NAMALWA (cell line): ENCODE measurements at regions not wholly inside any gene's neighbourhood (a gene's known extent, or its start where the extent isn't known, plus 50 kb on each side); places are given as distances from the start of the nearest gene placed in this dataset.
A peak's percentile ranks its signal among the peaks of the same experiment; 100 is the strongest.
"Not testable (repeated sequence)": the region's sequence is repeated elsewhere in the genome, so short reads cannot be mapped to it uniquely, and the experiment has no call there.

Experiments
- DNase-seq: peaks from one replicate; pipeline ENCODE4 v3.0.0-alpha.2; 2015; ENCODE audit warnings: low spot score

DNA sequence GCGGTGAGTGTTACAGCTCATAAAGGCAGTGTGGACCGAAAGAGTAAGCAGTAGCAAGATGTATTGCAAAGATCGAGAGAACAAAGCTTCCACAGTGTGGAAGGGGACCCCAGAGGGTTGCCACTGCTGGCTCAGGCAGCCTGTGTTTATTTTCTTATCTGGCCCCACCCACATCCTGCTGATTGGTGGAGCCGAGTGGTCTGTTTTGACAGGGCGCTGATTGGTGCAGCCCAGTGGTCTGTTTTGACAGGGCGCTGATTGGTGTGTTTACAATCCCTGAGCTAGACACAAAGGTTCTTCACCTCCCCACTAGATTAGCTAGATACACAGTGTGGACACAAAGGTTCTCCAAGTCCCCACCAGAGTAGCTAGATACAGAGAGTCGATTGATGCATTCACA is 747.8 kb upstream of the NRXN1 start:
- DNase-seq: not testable (repeated sequence)

GRCh38 chr2:51778806-51779205 is 746.9 kb upstream of the NRXN1 start:
- no peak for DNase-seq

DNA sequence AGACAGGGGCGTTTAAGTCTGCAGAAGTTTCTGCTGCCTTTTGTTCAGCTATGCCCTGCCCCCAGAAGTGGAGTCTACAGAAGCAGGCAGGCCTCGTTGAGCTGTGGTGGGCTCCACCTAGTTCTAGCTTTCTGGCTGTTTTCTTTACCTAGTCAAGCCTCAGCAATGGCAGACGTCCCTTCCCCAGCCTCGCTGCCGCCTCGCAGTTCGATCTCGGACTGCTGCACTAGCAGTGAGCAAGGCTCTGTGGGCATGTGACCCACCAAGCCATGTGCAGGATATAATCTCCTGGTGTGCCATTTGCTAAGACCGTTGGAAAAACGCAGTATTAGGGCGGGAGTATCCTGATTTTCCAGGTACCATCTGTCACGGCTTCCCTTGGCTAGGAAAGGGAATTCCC is 742.7 kb upstream of the NRXN1 start:
- not testable (repeated sequence) for DNase-seq

- DNase-seq: no peak
Measured at GRCh38 chr2:51760441-51760840, 728.5 kb upstream of the NRXN1 start.

DNA sequence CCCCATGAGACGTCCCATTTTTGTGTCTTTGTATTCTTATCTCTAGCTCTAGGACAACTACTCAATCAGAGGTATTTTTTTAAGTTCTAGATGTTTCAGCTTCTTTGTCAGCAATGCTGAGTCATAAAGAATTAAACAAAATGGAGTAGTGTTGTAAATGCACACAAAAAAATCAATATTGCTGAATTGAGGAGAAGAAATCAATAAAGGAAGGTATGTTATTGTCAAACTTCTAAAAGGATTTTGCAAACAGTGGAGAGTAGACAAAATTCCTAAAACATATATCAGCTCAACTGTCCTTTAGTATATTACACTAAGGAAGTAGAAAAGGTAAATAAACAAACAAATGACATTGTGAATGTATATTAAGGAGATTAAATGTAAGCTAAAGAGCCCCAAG is 726.1 kb upstream of the NRXN1 start:
- DNase-seq: no peak

DNA sequence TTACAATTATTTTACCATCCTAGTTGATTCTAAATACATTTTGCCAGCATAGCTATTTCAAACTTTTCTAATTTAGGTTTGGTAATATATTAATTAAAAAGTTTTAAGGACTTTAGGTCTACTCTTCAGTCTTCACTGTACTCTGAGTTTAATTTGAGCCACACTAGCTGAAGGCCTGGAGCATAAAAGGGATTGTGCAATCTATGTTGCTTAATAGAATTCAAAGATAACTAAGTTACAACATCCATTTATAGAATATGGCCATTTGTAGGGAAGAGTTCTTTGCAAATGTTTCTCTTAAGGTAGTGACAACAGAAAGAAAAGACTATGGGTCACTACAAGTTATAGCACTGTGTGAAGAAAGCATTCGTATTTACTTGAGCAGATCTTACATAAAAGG is 702.2 kb upstream of the NRXN1 start:
- no peak for DNase-seq

GRCh38 chr2:51723691-51724090 is 691.8 kb upstream of the NRXN1 start:
- no peak for DNase-seq

DNA sequence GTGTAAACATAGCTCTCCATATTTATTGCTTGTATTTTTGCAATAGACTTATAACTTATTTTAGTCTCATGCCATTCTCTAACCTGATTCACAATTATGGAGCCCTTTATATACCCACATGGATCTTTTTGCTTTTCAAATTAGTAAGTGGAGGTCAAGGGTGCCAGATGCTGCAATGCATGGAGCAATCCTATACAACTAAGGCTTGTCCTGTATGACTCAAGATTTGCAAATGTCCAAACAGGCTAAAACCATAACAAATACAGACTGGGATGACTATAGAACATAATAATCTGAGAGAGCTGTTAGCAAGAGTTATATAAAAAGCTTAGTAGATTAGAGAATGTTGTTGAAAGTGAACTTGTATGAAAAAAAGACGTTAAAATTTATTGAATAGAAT is 690.4 kb upstream of the NRXN1 start:
- no peak for DNase-seq

DNA sequence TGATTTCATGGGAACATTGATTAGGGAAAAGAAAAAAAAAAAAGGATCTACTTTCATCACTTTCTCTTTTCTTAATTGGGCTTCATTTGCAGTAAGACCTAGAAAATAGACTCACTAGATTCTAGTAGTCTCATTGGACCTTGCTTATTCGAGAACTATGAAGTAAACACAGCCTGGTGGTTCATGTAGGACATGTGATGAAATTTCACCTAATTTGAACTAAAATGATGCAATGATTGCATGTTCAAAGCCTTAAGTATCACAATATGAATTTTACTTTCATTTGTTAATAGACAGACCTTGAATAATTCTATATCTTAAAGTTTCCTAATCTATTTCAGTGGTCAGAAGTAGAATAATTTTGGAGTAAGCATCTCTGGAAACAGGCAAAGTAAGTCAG is 688.9 kb upstream of the NRXN1 start:
- DNase-seq: no peak

DNA sequence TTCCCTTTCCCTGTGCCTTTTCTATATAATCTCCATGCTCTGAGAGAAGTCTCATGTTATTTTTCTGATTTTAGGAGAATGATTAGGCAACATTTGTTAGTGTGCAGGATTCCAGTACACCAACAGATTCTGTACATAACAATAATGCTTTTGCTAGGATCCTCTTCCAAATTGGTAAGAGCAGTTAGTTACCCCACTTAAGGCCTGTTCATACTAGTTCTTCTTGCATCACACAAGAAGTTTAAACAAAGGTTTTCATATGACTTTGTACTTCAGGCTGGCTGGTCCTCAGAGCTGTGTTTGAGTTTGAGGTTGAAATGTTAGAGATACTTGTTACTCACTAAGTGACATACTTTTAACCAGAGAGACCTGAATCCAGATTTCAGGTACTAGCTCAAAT is 686.9 kb upstream of the NRXN1 start:
- DNase-seq: no peak

DNA sequence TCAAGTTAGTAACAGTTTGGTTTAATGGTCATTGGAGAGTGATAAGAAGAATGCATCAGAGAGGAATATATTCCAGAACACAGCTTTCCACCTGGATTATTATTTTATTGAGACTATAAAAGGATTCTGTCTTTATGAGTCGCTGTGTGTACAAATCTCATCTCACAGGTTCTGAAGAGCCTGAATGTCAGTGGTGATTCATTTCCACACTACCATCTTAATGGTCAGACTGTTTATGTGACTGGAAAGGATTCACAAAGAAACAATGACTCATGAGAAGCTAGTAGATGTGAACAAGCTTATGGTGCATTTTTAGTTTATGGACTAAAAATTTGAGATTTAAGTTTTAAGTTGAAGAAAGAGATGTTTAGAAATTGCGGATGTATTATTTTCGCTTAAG is 685.4 kb upstream of the NRXN1 start:
- DNase-seq: no peak

DNA sequence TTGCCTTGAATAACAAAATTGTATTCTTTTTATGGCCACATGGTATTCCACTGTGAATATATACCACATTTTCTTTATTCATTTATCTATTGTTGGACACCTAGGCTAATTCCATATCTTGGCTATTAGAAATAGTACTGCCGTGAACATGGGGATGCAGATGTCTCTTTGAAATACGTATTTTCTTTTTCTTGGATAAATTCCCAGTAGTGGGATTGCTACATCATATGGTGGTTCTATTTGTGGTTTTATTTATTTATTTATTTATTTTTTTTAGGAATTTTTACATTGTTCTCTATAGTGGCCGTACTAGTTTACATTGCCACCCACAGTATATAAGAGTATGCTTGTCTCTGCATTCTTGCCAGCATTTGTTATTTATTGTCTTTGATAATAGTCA is 679.8 kb upstream of the NRXN1 start:
- no peak for DNase-seq

GRCh38 chr2:51710222-51710621 is 678.3 kb upstream of the NRXN1 start:
- DNase-seq: peak; percentile 60

- no peak for DNase-seq
Measured at GRCh38 chr2:51707625-51708024, 675.7 kb upstream of the NRXN1 start.

GRCh38 chr2:51706220-51706619 is 674.3 kb upstream of the NRXN1 start:
- DNase-seq: no peak

- no peak for DNase-seq
Measured at GRCh38 chr2:51705417-51705816, 673.5 kb upstream of the NRXN1 start.

DNA sequence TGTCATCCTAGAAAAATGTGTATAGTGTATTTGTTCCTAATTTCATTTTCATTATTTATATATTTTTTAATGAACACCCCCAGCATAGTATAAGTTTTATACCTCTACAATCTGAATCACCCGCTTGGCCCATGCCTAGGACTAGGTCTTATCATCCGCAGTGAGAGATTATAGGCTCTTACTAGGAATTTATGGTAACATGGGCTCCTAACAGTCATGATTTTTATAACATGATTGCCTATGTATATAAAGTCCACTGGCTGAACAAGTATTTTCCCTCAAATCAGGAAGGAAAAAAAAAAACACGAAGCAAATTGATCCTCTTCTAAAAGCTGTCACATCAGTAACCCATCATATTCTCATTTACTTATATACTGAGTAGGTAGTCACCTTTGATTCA is 666.1 kb upstream of the NRXN1 start:
- no peak for DNase-seq

- DNase-seq: no peak
Measured at GRCh38 chr2:51697095-51697494, 665.2 kb upstream of the NRXN1 start.

GRCh38 chr2:51695531-51695930 is 663.6 kb upstream of the NRXN1 start:
- no peak for DNase-seq

GRCh38 chr2:51693640-51694039 is 661.7 kb upstream of the NRXN1 start:
- DNase-seq: no peak

- DNase-seq: no peak
Measured at GRCh38 chr2:51681854-51682253, 649.9 kb upstream of the NRXN1 start.

DNA sequence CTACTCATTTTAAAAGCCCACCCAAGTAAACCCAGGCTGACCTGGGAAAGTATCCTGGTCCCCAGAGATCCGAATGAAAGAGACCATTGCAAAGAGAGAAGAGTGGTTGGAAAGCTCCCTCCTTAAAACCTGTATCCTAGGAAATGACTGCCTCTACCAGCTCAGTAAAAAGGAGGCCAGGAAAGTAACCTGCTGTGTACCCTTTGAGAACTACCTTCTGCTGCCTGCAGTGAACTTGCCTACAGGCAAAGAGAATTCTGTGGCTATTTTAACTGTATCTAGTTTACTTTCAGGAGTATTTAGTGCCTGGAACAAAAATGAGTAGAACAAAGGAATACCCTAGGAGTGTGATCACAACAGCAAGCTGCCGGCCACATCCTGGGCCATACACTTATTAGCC is 641.7 kb upstream of the NRXN1 start:
- DNase-seq: no peak

DNA sequence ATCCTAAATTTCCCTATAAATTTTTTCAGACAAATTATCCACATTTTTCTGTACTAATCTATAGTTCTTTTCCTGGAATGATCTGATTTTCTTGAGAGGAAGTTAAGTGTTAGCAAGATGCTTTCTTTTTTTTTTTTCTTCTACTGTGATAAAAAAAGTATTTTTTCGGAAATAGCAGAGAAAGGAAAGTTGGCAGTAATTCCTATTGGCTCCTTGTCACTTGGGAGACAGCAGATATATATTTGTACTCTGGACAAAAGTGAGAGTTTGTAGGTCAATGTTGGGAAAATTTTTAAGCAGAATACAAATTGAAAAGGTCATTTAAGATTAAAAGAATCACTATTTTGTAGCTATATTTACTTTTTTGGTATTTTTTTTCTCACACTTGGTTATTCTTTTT is 635.7 kb upstream of the NRXN1 start:
- DNase-seq: no peak

- DNase-seq: no peak
Measured at GRCh38 chr2:51662187-51662586, 630.3 kb upstream of the NRXN1 start.

DNA sequence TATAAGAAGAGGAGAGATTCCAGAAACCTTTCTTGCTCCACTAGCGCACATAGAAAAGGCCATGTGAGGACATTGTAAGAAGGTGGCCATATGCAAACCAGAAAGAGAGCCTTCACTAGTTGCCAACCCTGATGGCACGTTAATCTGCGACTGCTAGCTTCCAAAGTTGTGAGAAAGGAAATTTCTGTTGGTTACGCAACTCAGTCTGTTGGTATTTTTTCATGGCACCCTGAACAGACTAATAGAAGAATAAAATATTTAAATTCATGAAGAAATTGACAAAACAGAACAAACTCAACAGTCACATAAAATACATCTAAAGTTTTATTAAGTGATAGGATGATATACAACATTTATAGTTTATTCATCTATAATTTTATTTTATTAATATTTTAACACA is 625.9 kb upstream of the NRXN1 start:
- no peak for DNase-seq
